Renal cortical epithelial cell (primary cell): ENCODE measurements at regions not wholly inside any gene's neighbourhood (a gene's known extent, or its start where the extent isn't known, plus 50 kb on each side); places are given as distances from the start of the nearest gene placed in this dataset.
"Not testable (repeated sequence)": the region's sequence is repeated elsewhere in the genome, so short reads cannot be mapped to it uniquely, and the experiment has no call there.

Experiments
- DNase-seq: peaks from one replicate; pipeline ENCODE4 v3.0.0-alpha.2; 2011; ENCODE audit warnings: low read depth

- no peak for DNase-seq
These were observed 621.2 kb upstream of the SPRY2 start for GRCh38 chr13:80962173-80962572.

GRCh38 chr13:80957019-80957655 lies 616.2 kb upstream of the SPRY2 start:
- DNase-seq = no peak

- peak; percentile 25 for DNase-seq
These were observed 614.6 kb upstream of the SPRY2 start for GRCh38 chr13:80955501-80955900.

- DNase-seq = no peak
These were observed 611.2 kb upstream of the SPRY2 start for GRCh38 chr13:80952158-80952557.

- DNase-seq = no peak
These were observed 605.3 kb upstream of the SPRY2 start for GRCh38 chr13:80946008-80946802.

- DNase-seq = peak; percentile 38
These were observed 604.4 kb upstream of the SPRY2 start for GRCh38 chr13:80945328-80945727.

- DNase-seq = no peak
These were observed 598.7 kb upstream of the SPRY2 start for GRCh38 chr13:80939581-80939980.

GRCh38 chr13:80931766-80932165 lies 590.8 kb upstream of the SPRY2 start:
- DNase-seq = no peak

- no peak for DNase-seq
These were observed 590.2 kb upstream of the SPRY2 start for GRCh38 chr13:80931118-80931517.

- no peak for DNase-seq
These were observed 587.3 kb upstream of the SPRY2 start for GRCh38 chr13:80928241-80928640.

- DNase-seq = not testable (repeated sequence)
These were observed 585.1 kb upstream of the SPRY2 start for GRCh38 chr13:80926024-80926423.

- no peak for DNase-seq
These were observed 583.7 kb upstream of the SPRY2 start for GRCh38 chr13:80924596-80924995.

GRCh38 chr13:80923907-80924306 lies 583.0 kb upstream of the SPRY2 start:
- DNase-seq = no peak

- DNase-seq = no peak
These were observed 581.0 kb upstream of the SPRY2 start for GRCh38 chr13:80921971-80922370.

- DNase-seq = no peak
These were observed 580.6 kb upstream of the SPRY2 start for GRCh38 chr13:80921541-80921940.

- no peak for DNase-seq
These were observed 565.9 kb upstream of the SPRY2 start for GRCh38 chr13:80906860-80907259.

GRCh38 chr13:80904386-80904785 lies 563.5 kb upstream of the SPRY2 start:
- DNase-seq = no peak

- no peak for DNase-seq
These were observed 563.0 kb upstream of the SPRY2 start for GRCh38 chr13:80903911-80904310.

GRCh38 chr13:80901530-80901929 lies 560.6 kb upstream of the SPRY2 start:
- no peak for DNase-seq

- no peak for DNase-seq
These were observed 560.2 kb upstream of the SPRY2 start for GRCh38 chr13:80901111-80901510.

GRCh38 chr13:80900561-80900960 lies 559.6 kb upstream of the SPRY2 start:
- no peak for DNase-seq

- not testable (repeated sequence) for DNase-seq
These were observed 556.7 kb upstream of the SPRY2 start for GRCh38 chr13:80897641-80898040.

- no peak for DNase-seq
These were observed 554.0 kb upstream of the SPRY2 start for GRCh38 chr13:80894917-80895316.

GRCh38 chr13:80889829-80890228 lies 548.9 kb upstream of the SPRY2 start:
- no peak for DNase-seq
